ENCODE measurements at regions not wholly inside any gene's neighbourhood (a gene's known extent, or its start where the extent isn't known, plus 50 kb on each side); places are given as distances from the start of the nearest gene placed in this dataset.
A peak's percentile ranks its signal among the peaks of the same experiment; 100 is the strongest.

DNA sequence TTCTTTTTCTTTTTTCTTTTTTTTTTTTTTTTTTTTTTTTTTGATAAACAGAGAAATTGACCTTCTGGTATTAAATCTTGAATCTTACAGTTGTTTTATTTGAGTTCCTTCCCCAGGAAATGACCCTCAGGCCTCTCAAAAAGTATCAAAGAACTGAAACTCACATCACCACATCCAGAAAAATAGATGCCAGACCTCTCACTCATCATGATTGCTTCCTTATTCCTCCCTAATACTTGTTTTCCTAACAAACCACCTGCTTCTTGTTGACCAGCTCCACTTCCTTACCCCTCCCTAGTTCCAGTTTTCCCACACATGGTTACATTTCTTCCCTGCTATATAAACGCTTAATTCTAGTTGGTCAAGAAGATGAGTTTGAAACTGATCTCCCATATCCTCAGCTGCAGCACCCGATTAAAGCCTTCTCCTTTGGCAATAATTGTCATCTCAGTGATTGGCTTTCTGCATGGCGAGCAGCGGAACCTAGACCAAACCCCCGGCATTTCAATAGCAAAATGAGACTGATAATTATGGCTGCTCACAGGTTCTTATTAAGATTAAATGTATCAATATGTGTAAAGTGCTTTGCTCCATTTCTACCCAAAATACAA lies 681.1 kb upstream of the AUTS2 start:
- H3K4me3 ChIP-seq (ENCODE audit: low read depth, low read length): no peak overlapping the region
- DNase-seq: no peak
- H3K36me3 ChIP-seq: no peaks in the 10 kb centered on the region
- H3K27me3 ChIP-seq (ENCODE audit: insufficient read depth, low read depth, severe bottlenecking): no peaks in the 10 kb centered on the region
- no peak overlapping the region for H3K27ac ChIP-seq
- peaks cover 16% of the 10 kb centered on the region for H3K9me3 ChIP-seq (ENCODE audit: severe bottlenecking)
- no peak for TF ChIP-seq CTCF (IDR thresholded peaks at IDR 0.05; ENCODE audit: low read depth, low read length)

GRCh38 chr7:68918621-68919020 lies 679.7 kb upstream of the AUTS2 start:
- no peaks in the 10 kb centered on the region for H3K27me3 ChIP-seq (ENCODE audit: insufficient read depth, low read depth, severe bottlenecking)
- no peak for TF ChIP-seq CTCF (IDR thresholded peaks at IDR 0.05; ENCODE audit: low read depth, low read length)
- no peak overlapping the region for H3K27ac ChIP-seq
- no peaks in the 10 kb centered on the region for H3K36me3 ChIP-seq
- no peak overlapping the region for H3K4me3 ChIP-seq (ENCODE audit: low read depth, low read length)
- peaks cover 16% of the 10 kb centered on the region for H3K9me3 ChIP-seq (ENCODE audit: severe bottlenecking)
- no peak for DNase-seq

DNA sequence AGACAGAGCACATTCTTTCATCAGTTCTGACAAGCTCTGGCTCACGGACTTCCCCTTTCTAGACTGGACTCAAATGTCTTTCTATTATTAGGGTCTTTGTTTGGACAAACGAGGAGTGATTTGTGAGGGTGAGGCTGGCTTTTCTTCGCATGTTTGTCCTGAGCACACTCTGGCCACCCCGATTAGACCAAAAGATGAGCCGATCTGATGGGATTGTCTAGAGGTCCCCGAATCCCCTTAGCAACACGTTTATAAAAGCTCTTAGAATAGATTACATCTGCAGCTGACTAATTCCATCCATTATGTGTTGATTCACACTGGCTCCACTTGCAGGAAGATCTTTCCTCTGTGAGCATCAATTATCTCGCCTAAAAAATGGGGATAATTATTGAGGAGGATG lies 675.4 kb upstream of the AUTS2 start:
- no peak for TF ChIP-seq CTCF (IDR thresholded peaks at IDR 0.05; ENCODE audit: low read depth, low read length)
- Histone ChIP-seq H3K4me3 (ENCODE audit: low read depth, low read length) (no peak overlapping the region), H3K27ac (peak overlapping the region; percentile 52), H3K36me3 (no peaks in the 10 kb centered on the region), H3K9me3 (ENCODE audit: severe bottlenecking) (peaks cover 13% of the 10 kb centered on the region), H3K27me3 (ENCODE audit: insufficient read depth, low read depth, severe bottlenecking) (no peaks in the 10 kb centered on the region)
- DNase-seq: peak; percentile 78

DNA sequence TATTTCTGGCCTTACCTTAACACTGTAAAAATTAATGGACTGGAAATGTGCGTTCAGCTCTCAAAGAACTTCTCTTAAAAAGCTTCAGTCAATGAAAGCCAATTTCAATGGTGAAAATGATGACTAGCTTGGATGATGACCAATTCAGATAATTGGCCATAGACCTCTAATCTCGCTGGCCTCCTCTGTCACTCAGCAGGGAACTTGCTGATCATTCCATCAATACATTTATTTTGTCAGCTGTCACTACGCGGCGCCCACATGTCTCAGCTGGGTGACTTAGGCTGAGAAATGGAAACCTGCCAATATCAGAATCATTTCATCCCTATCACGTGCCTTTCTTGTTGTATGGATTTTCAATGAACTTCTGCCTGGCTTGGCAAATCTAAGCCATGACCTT lies 673.0 kb upstream of the AUTS2 start:
- TF ChIP-seq CTCF (IDR thresholded peaks at IDR 0.05; ENCODE audit: low read depth, low read length): no peak
- no peaks in the 10 kb centered on the region for H3K27me3 ChIP-seq (ENCODE audit: insufficient read depth, low read depth, severe bottlenecking)
- no peaks in the 10 kb centered on the region for H3K36me3 ChIP-seq
- H3K9me3 ChIP-seq (ENCODE audit: severe bottlenecking): peaks cover 13% of the 10 kb centered on the region
- no peak overlapping the region for H3K4me3 ChIP-seq (ENCODE audit: low read depth, low read length)
- no peak overlapping the region for H3K27ac ChIP-seq
- peak; percentile 20 for DNase-seq

DNA sequence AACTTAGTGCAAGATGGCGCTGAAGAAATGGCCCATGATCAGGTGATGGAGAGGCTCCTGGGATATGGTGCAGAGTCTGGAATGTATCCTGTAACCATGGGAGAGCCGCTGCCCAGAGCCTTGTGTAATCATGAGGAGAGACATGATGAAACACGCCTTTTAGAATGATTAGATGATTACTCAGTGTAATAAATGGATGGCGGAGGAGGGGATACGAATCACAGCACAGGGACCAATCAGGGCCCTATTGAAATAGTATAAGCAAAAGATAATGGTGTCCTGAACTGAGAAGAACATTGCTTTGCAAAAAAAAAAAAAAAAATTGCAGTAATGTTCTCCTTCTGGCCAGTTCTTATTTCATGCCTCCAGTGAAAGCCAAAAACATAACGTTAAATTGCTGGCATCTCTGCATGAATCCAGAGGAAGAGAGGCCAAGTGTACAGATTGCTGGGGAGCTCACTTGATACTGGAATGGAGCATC lies 668.5 kb upstream of the AUTS2 start:
- H3K27me3 ChIP-seq (ENCODE audit: insufficient read depth, low read depth, severe bottlenecking): no peaks in the 10 kb centered on the region
- H3K36me3 ChIP-seq: no peaks in the 10 kb centered on the region
- TF ChIP-seq CTCF (IDR thresholded peaks at IDR 0.05; ENCODE audit: low read depth, low read length): no peak
- H3K27ac ChIP-seq: no peak overlapping the region
- no peak overlapping the region for H3K4me3 ChIP-seq (ENCODE audit: low read depth, low read length)
- no peak for DNase-seq
- peaks cover 4% of the 10 kb centered on the region for H3K9me3 ChIP-seq (ENCODE audit: severe bottlenecking)

GRCh38 chr7:68936471-68937035 lies 661.7 kb upstream of the AUTS2 start:
- Histone ChIP-seq H3K9me3 (ENCODE audit: severe bottlenecking) (peaks cover 4% of the 10 kb centered on the region), H3K4me3 (ENCODE audit: low read depth, low read length) (no peak overlapping the region), H3K27ac (no peak overlapping the region), H3K36me3 (no peaks in the 10 kb centered on the region), H3K27me3 (ENCODE audit: insufficient read depth, low read depth, severe bottlenecking) (no peaks in the 10 kb centered on the region)
- DNase-seq: no peak
- TF ChIP-seq CTCF (IDR thresholded peaks at IDR 0.05; ENCODE audit: low read depth, low read length): no peak
